B cell (primary cell): ENCODE measurements at regions not wholly inside any gene's neighbourhood (a gene's known extent, or its start where the extent isn't known, plus 50 kb on each side); places are given as distances from the start of the nearest gene placed in this dataset.

Experiments
- ATAC-seq: fragments of 200-7000 bp; cut with Tn5 transposase; one replicate; pipeline ENCODE4 v1.10.0; 2021; ENCODE audit warnings: low read depth, mild to moderate bottlenecking, moderate number of reproducible peaks, moderate library complexity
- CTCF ChIA-PET: fragments of 350-600 bp; sonication (Branson Sonifier 250); formaldehyde crosslinking; loops from one replicate; lab custom pipeline; 2021; ENCODE audit warnings: antibody characterized with exemption, inconsistent platforms; lab: Charles Lee
- POLR2A ChIA-PET: fragments of 350-600 bp; sonication (Branson Sonifier 250); formaldehyde crosslinking; loops from one replicate; lab custom pipeline; 2021; ENCODE audit warnings: antibody characterized with exemption; lab: Charles Lee
- DNase-seq: peaks from one replicate; pipeline ENCODE4 v3.0.0; 2013
- H2AFZ ChIP-seq: 2 replicates; pipeline ENCODE4 v1.6.1; 2012; ENCODE audit warnings: mild to moderate bottlenecking, low read depth, low read length; ENCODE audit not compliant: insufficient read depth, poor library complexity, severe bottlenecking
- H3K27ac ChIP-seq, 2 donors: 1 replicate in 1 of 2; 2 replicates in 1 of 2; pipeline ENCODE4 v1.5.1; 2012 to 2013; ENCODE audit warnings: low read length in 2 of 2, mild to moderate bottlenecking in 2 of 2, moderate library complexity in 1 of 2
- H3K27me3 ChIP-seq, 4 experiments: fragments of 200-600 bp in 1 of 4; sonication (generic) in 1 of 4; replicated peaks in 1 of 4; 1 replicate in 2 of 4; 2 replicates in 2 of 4; pipeline versions ENCODE4 v1.6.1 to v1.7.0; 2013 to 2016; ENCODE audit warnings: low read length in 3 of 4, mild to moderate bottlenecking in 2 of 4, mixed read lengths in 1 of 4, moderate library complexity in 1 of 4; ENCODE audit not compliant: insufficient read depth in 4 of 4, control insufficient read depth in 3 of 4; ENCODE audit errors: control extremely low read depth in 1 of 4
- H3K36me3 ChIP-seq, 2 experiments: replicated peaks in 1 of 2; 1 replicate in 1 of 2; 2 replicates in 1 of 2; pipeline versions ENCODE4 v1.6.1 to v1.7.1; 2013; ENCODE audit warnings: low read length in 1 of 2; ENCODE audit not compliant: insufficient read depth in 2 of 2, control insufficient read depth in 1 of 2; ENCODE audit errors: control extremely low read depth in 1 of 2, extremely low read depth in 1 of 2
- H3K4me1 ChIP-seq, 2 donors: fragments of 200-600 bp in 1 of 2; sonication (generic) in 1 of 2; 1 replicate in 1 of 2; 2 replicates in 1 of 2; pipeline versions ENCODE4 v1.5.1 to v1.6.1; 2013 to 2017; ENCODE audit warnings: low read length in 2 of 2; ENCODE audit not compliant: control insufficient read depth in 2 of 2, insufficient read depth in 2 of 2
- H3K4me2 ChIP-seq: replicated peaks from 2 replicates; pipeline ENCODE3; 2012; ENCODE audit warnings: mild to moderate bottlenecking, low read depth, low read length; ENCODE audit not compliant: poor library complexity, severe bottlenecking
- H3K4me3 ChIP-seq, 5 experiments: fragments of 200-600 bp in 1 of 5; sonication (generic) in 1 of 5; 1 replicate in 3 of 5; 2 replicates in 2 of 5; pipeline versions ENCODE4 v1.5.1 to v1.7.0; 2011 to 2016; ENCODE audit warnings: low read length in 4 of 5, mild to moderate bottlenecking in 4 of 5, low read depth in 2 of 5, control low read depth in 1 of 5, moderate library complexity in 1 of 5; ENCODE audit not compliant: insufficient read depth in 1 of 5; ENCODE audit errors: control extremely low read depth in 1 of 5, extremely low read depth in 1 of 5
- H3K79me2 ChIP-seq: fragments of 200-600 bp; sonication (generic); one replicate; pipeline ENCODE4 v1.6.0; 2016; ENCODE audit warnings: low read length; ENCODE audit not compliant: control insufficient read depth, insufficient read depth
- H3K9ac ChIP-seq: fragments of 200-600 bp; sonication (generic); 2 replicates; pipeline ENCODE4 v1.6.1; 2017; ENCODE audit warnings: mild to moderate bottlenecking, low read length, moderate library complexity
- H3K9me3 ChIP-seq, 3 donors: one replicate each; pipeline versions ENCODE4 v1.6.1 to v1.7.1; 2013; ENCODE audit warnings: low read length in 2 of 3; ENCODE audit not compliant: control insufficient read depth in 2 of 3, insufficient read depth in 1 of 3; ENCODE audit errors: control extremely low read depth in 1 of 3
- H4K20me1 ChIP-seq: 2 replicates; pipeline ENCODE4 v1.6.0; 2012; ENCODE audit warnings: mild to moderate bottlenecking, low read length; ENCODE audit not compliant: insufficient read depth, control insufficient read depth, poor library complexity, severe bottlenecking
- H3K27ac Mint-ChIP-seq: one replicate; pipeline ENCODE4 v1.8.0; 2021; ENCODE audit warnings: mixed read lengths
- H3K27me3 Mint-ChIP-seq: one replicate; pipeline ENCODE4 v1.8.0; 2021; ENCODE audit warnings: mixed read lengths
- H3K4me1 Mint-ChIP-seq: one replicate; pipeline ENCODE4 v1.8.0; 2021; ENCODE audit warnings: mixed read lengths
- H3K4me3 Mint-ChIP-seq: one replicate; pipeline ENCODE4 v1.8.0; 2021; ENCODE audit warnings: mixed read lengths
- H3K9me3 Mint-ChIP-seq: one replicate; pipeline ENCODE4 v1.8.0; 2022; ENCODE audit warnings: mixed read lengths; ENCODE audit not compliant: insufficient read depth
- EZH2 ChIP-seq: IDR thresholded peaks from 2 replicates; pipeline ENCODE4 v1.6.1; 2012; ENCODE audit warnings: borderline replicate concordance, low read depth, mild to moderate bottlenecking, moderate library complexity, low read length; ENCODE audit not compliant: insufficient read depth, poor library complexity, severe bottlenecking
- WGBS: methylation state at CpG from one replicate; pipeline ENCODE4 v1.1.5; 2013; ENCODE audit warnings: missing lambda C conversion rate; ENCODE audit not compliant: insufficient coverage; 5-methylcytosine and 5-hydroxymethylcytosine counted together
- intact Hi-C: fragments of 100-400 bp; cut with micrococcal nuclease; formaldehyde crosslinking; loops from one replicate; pipeline ENCODE4 v1.10.0; 2022
- TF ChIP-seq, protein P1 (sequence below): fragments of 200-600 bp; IDR thresholded peaks from one replicate; pipeline ENCODE4 v1.8.0; 2022; ENCODE audit warnings: antibody characterized with exemption, mild to moderate bottlenecking

DNA sequence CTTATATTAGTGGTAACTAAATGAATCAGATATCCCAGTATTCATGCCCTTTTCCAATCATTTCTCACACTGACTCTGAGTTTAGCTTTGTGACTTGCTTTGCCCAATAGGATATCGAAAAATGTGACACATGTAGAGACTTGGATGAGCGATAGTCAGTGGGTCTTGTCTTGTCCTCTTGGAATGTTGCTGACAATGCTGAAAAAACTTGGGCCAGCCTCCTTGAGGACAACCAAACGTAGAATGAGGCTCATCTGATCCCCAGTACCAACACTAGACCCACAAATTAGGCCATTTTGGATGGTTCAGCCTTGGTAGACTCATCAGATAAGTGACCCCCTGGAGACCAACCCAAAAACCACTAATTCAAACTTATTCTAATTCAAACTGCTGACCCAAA, 351.0 kb downstream of the GRIN2B start:
- no peaks in the 10 kb centered on the region for H3K36me3 ChIP-seq
- no peak overlapping the region for H3K9ac ChIP-seq
- H3K9me3 Mint-ChIP-seq = no peaks in the 10 kb centered on the region
- H3K27ac Mint-ChIP-seq = no peak overlapping the region
- H3K27ac ChIP-seq = no peak overlapping the region
- no peaks in the 10 kb centered on the region for H3K4me1 ChIP-seq
- 89% methylated on average over 3 of the region's 3 CpGs for WGBS
- ChIA-PET CTCF (no interaction called here), POLR2A (no interaction called here)
- TF ChIP-seq EZH2 = no peak
- TF ChIP-seq, protein P1, sequence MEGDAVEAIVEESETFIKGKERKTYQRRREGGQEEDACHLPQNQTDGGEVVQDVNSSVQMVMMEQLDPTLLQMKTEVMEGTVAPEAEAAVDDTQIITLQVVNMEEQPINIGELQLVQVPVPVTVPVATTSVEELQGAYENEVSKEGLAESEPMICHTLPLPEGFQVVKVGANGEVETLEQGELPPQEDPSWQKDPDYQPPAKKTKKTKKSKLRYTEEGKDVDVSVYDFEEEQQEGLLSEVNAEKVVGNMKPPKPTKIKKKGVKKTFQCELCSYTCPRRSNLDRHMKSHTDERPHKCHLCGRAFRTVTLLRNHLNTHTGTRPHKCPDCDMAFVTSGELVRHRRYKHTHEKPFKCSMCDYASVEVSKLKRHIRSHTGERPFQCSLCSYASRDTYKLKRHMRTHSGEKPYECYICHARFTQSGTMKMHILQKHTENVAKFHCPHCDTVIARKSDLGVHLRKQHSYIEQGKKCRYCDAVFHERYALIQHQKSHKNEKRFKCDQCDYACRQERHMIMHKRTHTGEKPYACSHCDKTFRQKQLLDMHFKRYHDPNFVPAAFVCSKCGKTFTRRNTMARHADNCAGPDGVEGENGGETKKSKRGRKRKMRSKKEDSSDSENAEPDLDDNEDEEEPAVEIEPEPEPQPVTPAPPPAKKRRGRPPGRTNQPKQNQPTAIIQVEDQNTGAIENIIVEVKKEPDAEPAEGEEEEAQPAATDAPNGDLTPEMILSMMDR = no peak
- H3K4me3 ChIP-seq = no peak overlapping the region
- no peak for DNase-seq
- intact Hi-C loops = no loop called here
- no peak for ATAC-seq
- H3K9me3 ChIP-seq = no peaks in the 10 kb centered on the region
- no peak overlapping the region for H2AFZ ChIP-seq
- H3K79me2 ChIP-seq = no peaks in the 10 kb centered on the region
- H3K27me3 Mint-ChIP-seq = peaks cover 3% of the 10 kb centered on the region
- no peaks in the 10 kb centered on the region for H3K27me3 ChIP-seq
- no peak overlapping the region for H3K4me3 Mint-ChIP-seq
- H4K20me1 ChIP-seq = no peaks in the 10 kb centered on the region
- H3K4me2 ChIP-seq = no peak overlapping the region
- H3K4me1 Mint-ChIP-seq = no peaks in the 10 kb centered on the region

DNA sequence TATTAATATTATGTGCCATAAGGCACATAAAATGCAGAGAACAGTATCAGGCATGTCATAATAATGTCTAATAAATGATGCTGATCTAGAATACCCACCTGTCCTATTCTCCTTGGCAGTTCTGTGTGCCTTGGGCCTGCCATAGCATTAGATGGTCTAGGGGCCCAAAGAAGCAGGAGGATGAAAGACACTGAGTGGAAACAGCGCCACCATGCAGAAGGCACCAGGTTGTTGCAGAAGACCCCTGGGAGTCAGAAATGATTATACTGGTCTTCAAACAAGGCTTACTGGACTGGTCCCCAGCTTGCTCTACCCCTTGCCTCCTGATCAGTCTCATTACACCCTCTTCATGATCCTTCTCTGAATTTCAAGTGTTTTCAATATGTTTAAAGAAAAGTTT, 353.3 kb downstream of the GRIN2B start:
- ChIA-PET CTCF (no interaction called here), POLR2A (no interaction called here)
- Histone ChIP-seq H3K36me3 (no peaks in the 10 kb centered on the region), H3K27ac (no peak overlapping the region), H3K4me3 (no peak overlapping the region), H3K4me1 (no peaks in the 10 kb centered on the region), H4K20me1 (no peaks in the 10 kb centered on the region), H3K9me3 (no peaks in the 10 kb centered on the region), H3K4me2 (no peak overlapping the region), H3K9ac (no peak overlapping the region), H3K27me3 (no peaks in the 10 kb centered on the region), H2AFZ (no peak overlapping the region), H3K79me2 (no peaks in the 10 kb centered on the region)
- Mint-ChIP-seq H3K27ac (no peak overlapping the region), H3K4me1 (no peaks in the 10 kb centered on the region), H3K4me3 (no peak overlapping the region), H3K9me3 (no peaks in the 10 kb centered on the region), H3K27me3 (peaks cover 3% of the 10 kb centered on the region)
- DNase-seq (no peak), ATAC-seq (no peak)
- TF ChIP-seq EZH2 = no peak
- TF ChIP-seq, protein P1 = no peak
- intact Hi-C loops = no loop called here
- 82% methylated on average over 1 of the region's 1 CpG for WGBS
